Liver (tissue), 8 donors: ENCODE measurements at regions not wholly inside any gene's neighbourhood (a gene's known extent, or its start where the extent isn't known, plus 50 kb on each side); places are given as distances from the start of the nearest gene placed in this dataset.
"Not testable (repeated sequence)": the region's sequence is repeated elsewhere in the genome, so short reads cannot be mapped to it uniquely, and the experiment has no call there.

ENCODE experiments used
- DNase-seq: peaks from one replicate; pipeline ENCODE4 v3.0.0-alpha.2; 2017; ENCODE audit warnings: low spot score
- H3K27ac ChIP-seq, 2 donors: one replicate each; pipeline ENCODE4 v1.7.0; 2013; ENCODE audit warnings: inconsistent platforms in 2 of 2, low read length in 2 of 2, control low read depth in 1 of 2, low read depth in 1 of 2, mild to moderate bottlenecking in 1 of 2
- H3K27me3 ChIP-seq, 4 donors: one replicate each; pipeline versions ENCODE4 v1.6.1 to v1.7.0; 2013; ENCODE audit warnings: low read length in 3 of 4, inconsistent platforms in 1 of 4, mild to moderate bottlenecking in 1 of 4, moderate library complexity in 1 of 4; ENCODE audit not compliant: control insufficient read depth in 4 of 4, insufficient read depth in 4 of 4
- H3K36me3 ChIP-seq, 4 donors: one replicate each; pipeline versions ENCODE4 v1.6.1 to v1.7.0; 2013; ENCODE audit warnings: low read length in 3 of 4, mild to moderate bottlenecking in 3 of 4, low read depth in 1 of 4, moderate library complexity in 1 of 4; ENCODE audit not compliant: control insufficient read depth in 4 of 4, insufficient read depth in 3 of 4
- H3K4me1 ChIP-seq, 4 donors: one replicate each; pipeline versions ENCODE4 v1.6.1 to v1.7.0; 2013; ENCODE audit warnings: low read length in 3 of 4, mild to moderate bottlenecking in 3 of 4, moderate library complexity in 1 of 4; ENCODE audit not compliant: control insufficient read depth in 4 of 4, insufficient read depth in 4 of 4
- H3K4me3 ChIP-seq, 3 donors: one replicate each; pipeline versions ENCODE4 v1.6.1 to v1.7.0; 2013; ENCODE audit warnings: low read length in 3 of 3, control low read depth in 1 of 3, low read depth in 1 of 3, mild to moderate bottlenecking in 1 of 3
- H3K9ac ChIP-seq, 2 donors: one replicate each; pipeline ENCODE4 v1.7.0; 2013; ENCODE audit warnings: low read length in 2 of 2, mild to moderate bottlenecking in 2 of 2, moderate library complexity in 2 of 2, control low read depth in 1 of 2, low read depth in 1 of 2
- H3K9me3 ChIP-seq, 4 donors: one replicate each; pipeline versions ENCODE4 v1.6.1 to v1.7.0; 2013; ENCODE audit warnings: low read length in 3 of 4; ENCODE audit not compliant: control insufficient read depth in 4 of 4
- EGR1 ChIP-seq, 2 donors: IDR thresholded peaks; 2 replicates each; pipeline ENCODE4 v1.6.1; 2016 to 2018; ENCODE audit warnings: antibody characterized with exemption in 2 of 2, low read depth in 2 of 2
- FOXA1 ChIP-seq: IDR thresholded peaks from 2 replicates; pipeline ENCODE4 v1.6.1; 2016; ENCODE audit warnings: antibody characterized with exemption
- FOXA2 ChIP-seq: IDR thresholded peaks from 2 replicates; pipeline ENCODE4 v1.6.1; 2016; ENCODE audit warnings: antibody characterized with exemption
- GABPA ChIP-seq, 2 donors: IDR thresholded peaks in 1 of 2; conservative IDR thresholded peaks in 1 of 2; 2 replicates each; pipeline ENCODE4 v1.6.1; 2016; ENCODE audit warnings: antibody characterized with exemption in 2 of 2, mild to moderate bottlenecking in 1 of 2, moderate library complexity in 1 of 2
- HNF4A ChIP-seq, 2 donors: conservative IDR thresholded peaks; 2 replicates each; pipeline ENCODE4 v1.6.1; 2016; ENCODE audit warnings: antibody characterized with exemption in 2 of 2, mild to moderate bottlenecking in 2 of 2
- HNF4G ChIP-seq: IDR thresholded peaks from 2 replicates; pipeline ENCODE4 v1.6.1; 2016; ENCODE audit warnings: antibody characterized with exemption
- JUND ChIP-seq, 2 donors: IDR thresholded peaks; 2 replicates each; pipeline ENCODE4 v1.6.1; 2016; ENCODE audit warnings: antibody characterized with exemption in 2 of 2
- NR2F2 ChIP-seq: IDR thresholded peaks from 2 replicates; pipeline ENCODE4 v1.6.1; 2016; ENCODE audit warnings: antibody characterized with exemption
- RAD21 ChIP-seq, 2 donors: IDR thresholded peaks; 2 replicates each; pipeline ENCODE4 v1.6.1; 2016; ENCODE audit warnings: antibody characterized with exemption in 2 of 2, mild to moderate bottlenecking in 2 of 2
- RXRA ChIP-seq, 2 donors: IDR thresholded peaks; 2 replicates each; pipeline ENCODE4 v1.6.1; 2017 to 2018; ENCODE audit warnings: antibody characterized with exemption in 2 of 2, mild to moderate bottlenecking in 1 of 2
- SP1 ChIP-seq: IDR thresholded peaks from 2 replicates; pipeline ENCODE4 v1.6.1; 2018; ENCODE audit warnings: antibody characterized with exemption, mild to moderate bottlenecking
- TAF1 ChIP-seq: conservative IDR thresholded peaks from 2 replicates; pipeline ENCODE4 v1.6.1; 2016; ENCODE audit warnings: antibody characterized with exemption, mild to moderate bottlenecking
- YY1 ChIP-seq: IDR thresholded peaks from 2 replicates; pipeline ENCODE4 v1.6.1; 2016; ENCODE audit warnings: antibody characterized with exemption, mild to moderate bottlenecking
- WGBS: extraction: QIAGEN DNeasy Blood & Tissue Kit; methylation state at CpG from one replicate; pipeline ENCODE4 v1.1.7; 2013; 5-methylcytosine and 5-hydroxymethylcytosine counted together
- TF ChIP-seq, protein P1 (sequence below): IDR thresholded peaks from 2 replicates; pipeline ENCODE4 v1.6.1; 2016; ENCODE audit warnings: antibody characterized with exemption
- TF ChIP-seq, protein P2 (sequence below): IDR thresholded peaks from 2 replicates; pipeline ENCODE4 v1.6.1; 2016; ENCODE audit warnings: antibody characterized with exemption
- TF ChIP-seq, protein P3 (sequence below): fragments of 150-350 bp; IDR thresholded peaks from 2 replicates; pipeline ENCODE4 v1.5.1; 2017; ENCODE audit warnings: improper control_type of control experiment, low read depth, low read length; ENCODE audit not compliant: missing input control
- TF ChIP-seq, protein P4 (sequence below): IDR thresholded peaks from 2 replicates; pipeline ENCODE4 v1.6.1; 2016; ENCODE audit warnings: antibody characterized with exemption
- TF ChIP-seq, protein P5 (sequence below): IDR thresholded peaks from 2 replicates; pipeline ENCODE4 v1.6.1; 2016; ENCODE audit warnings: antibody characterized with exemption, mild to moderate bottlenecking
- donor health status: healthy.
- donor health status: healthy.
- donor health status: healthy.
- donor health status: healthy.
- donor health status: healthy.

DNA sequence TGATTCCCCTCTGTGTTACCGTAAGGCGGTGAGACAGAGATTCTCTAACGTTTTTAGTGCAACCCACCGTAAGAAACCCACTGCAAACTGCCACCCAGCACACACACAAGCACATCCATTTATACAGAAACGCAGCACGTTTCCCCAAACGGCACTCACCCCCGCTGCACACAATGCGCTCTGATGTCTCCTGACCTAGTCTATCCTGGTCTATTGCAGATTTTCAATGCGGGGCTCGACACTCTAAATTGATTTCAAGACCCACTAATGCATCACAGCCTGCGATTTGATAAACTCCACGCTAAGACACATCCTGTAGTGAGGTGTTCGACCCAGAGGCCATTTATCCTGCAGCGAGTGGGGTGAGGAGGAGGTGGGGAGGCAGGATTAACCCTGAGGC, 63.7 kb upstream of the SULF2 start:
- TF ChIP-seq RXRA (IDR thresholded peaks at IDR 0.05) (no peak), YY1 (no peak), EGR1 (IDR thresholded peaks at IDR 0.05; ENCODE audit: low read depth in 2 of 2) (no peak), TAF1 (no peak), HNF4A (conservative IDR thresholded peaks at IDR 0.05) (no peak), HNF4G (no peak), FOXA1 (no peak), GABPA (IDR thresholded peaks at IDR 0.05 in 1 of 2, conservative IDR thresholded peaks at IDR 0.05 in 1 of 2) (no peak), NR2F2 (no peak), FOXA2 (no peak), JUND (IDR thresholded peaks at IDR 0.05) (no peak), SP1 (no peak), RAD21 (IDR thresholded peaks at IDR 0.05) (no peak)
- TF ChIP-seq, protein P1, sequence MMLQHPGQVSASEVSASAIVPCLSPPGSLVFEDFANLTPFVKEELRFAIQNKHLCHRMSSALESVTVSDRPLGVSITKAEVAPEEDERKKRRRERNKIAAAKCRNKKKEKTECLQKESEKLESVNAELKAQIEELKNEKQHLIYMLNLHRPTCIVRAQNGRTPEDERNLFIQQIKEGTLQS, result no peak
- TF ChIP-seq, protein P2, sequence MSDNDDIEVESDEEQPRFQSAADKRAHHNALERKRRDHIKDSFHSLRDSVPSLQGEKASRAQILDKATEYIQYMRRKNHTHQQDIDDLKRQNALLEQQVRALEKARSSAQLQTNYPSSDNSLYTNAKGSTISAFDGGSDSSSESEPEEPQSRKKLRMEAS, result no peak
- TF ChIP-seq, protein P3, sequence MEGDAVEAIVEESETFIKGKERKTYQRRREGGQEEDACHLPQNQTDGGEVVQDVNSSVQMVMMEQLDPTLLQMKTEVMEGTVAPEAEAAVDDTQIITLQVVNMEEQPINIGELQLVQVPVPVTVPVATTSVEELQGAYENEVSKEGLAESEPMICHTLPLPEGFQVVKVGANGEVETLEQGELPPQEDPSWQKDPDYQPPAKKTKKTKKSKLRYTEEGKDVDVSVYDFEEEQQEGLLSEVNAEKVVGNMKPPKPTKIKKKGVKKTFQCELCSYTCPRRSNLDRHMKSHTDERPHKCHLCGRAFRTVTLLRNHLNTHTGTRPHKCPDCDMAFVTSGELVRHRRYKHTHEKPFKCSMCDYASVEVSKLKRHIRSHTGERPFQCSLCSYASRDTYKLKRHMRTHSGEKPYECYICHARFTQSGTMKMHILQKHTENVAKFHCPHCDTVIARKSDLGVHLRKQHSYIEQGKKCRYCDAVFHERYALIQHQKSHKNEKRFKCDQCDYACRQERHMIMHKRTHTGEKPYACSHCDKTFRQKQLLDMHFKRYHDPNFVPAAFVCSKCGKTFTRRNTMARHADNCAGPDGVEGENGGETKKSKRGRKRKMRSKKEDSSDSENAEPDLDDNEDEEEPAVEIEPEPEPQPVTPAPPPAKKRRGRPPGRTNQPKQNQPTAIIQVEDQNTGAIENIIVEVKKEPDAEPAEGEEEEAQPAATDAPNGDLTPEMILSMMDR, result no peak
- TF ChIP-seq, protein P4, sequence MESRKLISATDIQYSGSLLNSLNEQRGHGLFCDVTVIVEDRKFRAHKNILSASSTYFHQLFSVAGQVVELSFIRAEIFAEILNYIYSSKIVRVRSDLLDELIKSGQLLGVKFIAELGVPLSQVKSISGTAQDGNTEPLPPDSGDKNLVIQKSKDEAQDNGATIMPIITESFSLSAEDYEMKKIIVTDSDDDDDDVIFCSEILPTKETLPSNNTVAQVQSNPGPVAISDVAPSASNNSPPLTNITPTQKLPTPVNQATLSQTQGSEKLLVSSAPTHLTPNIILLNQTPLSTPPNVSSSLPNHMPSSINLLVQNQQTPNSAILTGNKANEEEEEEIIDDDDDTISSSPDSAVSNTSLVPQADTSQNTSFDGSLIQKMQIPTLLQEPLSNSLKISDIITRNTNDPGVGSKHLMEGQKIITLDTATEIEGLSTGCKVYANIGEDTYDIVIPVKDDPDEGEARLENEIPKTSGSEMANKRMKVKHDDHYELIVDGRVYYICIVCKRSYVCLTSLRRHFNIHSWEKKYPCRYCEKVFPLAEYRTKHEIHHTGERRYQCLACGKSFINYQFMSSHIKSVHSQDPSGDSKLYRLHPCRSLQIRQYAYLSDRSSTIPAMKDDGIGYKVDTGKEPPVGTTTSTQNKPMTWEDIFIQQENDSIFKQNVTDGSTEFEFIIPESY, result no peak
- TF ChIP-seq, protein P5, sequence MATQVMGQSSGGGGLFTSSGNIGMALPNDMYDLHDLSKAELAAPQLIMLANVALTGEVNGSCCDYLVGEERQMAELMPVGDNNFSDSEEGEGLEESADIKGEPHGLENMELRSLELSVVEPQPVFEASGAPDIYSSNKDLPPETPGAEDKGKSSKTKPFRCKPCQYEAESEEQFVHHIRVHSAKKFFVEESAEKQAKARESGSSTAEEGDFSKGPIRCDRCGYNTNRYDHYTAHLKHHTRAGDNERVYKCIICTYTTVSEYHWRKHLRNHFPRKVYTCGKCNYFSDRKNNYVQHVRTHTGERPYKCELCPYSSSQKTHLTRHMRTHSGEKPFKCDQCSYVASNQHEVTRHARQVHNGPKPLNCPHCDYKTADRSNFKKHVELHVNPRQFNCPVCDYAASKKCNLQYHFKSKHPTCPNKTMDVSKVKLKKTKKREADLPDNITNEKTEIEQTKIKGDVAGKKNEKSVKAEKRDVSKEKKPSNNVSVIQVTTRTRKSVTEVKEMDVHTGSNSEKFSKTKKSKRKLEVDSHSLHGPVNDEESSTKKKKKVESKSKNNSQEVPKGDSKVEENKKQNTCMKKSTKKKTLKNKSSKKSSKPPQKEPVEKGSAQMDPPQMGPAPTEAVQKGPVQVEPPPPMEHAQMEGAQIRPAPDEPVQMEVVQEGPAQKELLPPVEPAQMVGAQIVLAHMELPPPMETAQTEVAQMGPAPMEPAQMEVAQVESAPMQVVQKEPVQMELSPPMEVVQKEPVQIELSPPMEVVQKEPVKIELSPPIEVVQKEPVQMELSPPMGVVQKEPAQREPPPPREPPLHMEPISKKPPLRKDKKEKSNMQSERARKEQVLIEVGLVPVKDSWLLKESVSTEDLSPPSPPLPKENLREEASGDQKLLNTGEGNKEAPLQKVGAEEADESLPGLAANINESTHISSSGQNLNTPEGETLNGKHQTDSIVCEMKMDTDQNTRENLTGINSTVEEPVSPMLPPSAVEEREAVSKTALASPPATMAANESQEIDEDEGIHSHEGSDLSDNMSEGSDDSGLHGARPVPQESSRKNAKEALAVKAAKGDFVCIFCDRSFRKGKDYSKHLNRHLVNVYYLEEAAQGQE, result no peak
- H3K27ac ChIP-seq, result no peak overlapping the region
- no peak for DNase-seq
- H3K4me3 ChIP-seq, result no peak overlapping the region
- 76% methylated on average over 15 of the region's 15 CpGs for WGBS
- no peaks in the 10 kb centered on the region for H3K36me3 ChIP-seq
- no peak overlapping the region for H3K9ac ChIP-seq
- no peaks in the 10 kb centered on the region for H3K9me3 ChIP-seq
- H3K27me3 ChIP-seq, result peaks cover 0 to 2% (median 0%) of the 10 kb centered on the region in 4 donors
- H3K4me1 ChIP-seq, result no peaks in the 10 kb centered on the region

DNA sequence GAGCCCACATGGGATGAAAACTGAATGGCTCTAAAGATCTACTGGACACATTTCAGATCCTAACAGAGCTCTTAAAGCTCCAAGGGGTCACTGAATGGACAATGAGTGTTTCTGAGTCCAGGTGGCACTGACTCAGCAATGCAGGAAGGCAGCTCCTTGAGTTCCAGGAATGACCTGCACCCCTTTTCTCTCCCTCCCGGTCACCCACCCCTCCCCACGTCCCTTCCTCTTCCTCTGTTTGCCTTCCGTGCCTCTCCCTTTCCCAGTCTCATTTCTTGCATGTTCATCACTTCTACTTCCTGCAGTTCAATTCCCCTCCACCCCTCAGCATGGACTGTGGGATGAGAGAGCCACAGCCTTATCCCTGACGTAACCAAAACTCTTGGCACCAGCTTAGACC, 63.3 kb upstream of the SULF2 start:
- H3K27ac ChIP-seq, H3K4me3 ChIP-seq, H3K36me3 ChIP-seq, H3K27me3 ChIP-seq, H3K9me3 ChIP-seq, H3K4me1 ChIP-seq, DNase-seq, H3K9ac ChIP-seq: not testable (repeated sequence)
- WGBS, result 37% methylated on average over 4 of the region's 4 CpGs
- TF ChIP-seq NR2F2, result peak; percentile 30
